Hepatocyte (in vitro differentiated cells): ENCODE measurements at regions not wholly inside any gene's neighbourhood (a gene's known extent, or its start where the extent isn't known, plus 50 kb on each side); places are given as distances from the start of the nearest gene placed in this dataset.

ENCODE experiments used
- CTCF ChIP-seq: fragments of 200-600 bp; sonication (generic); IDR thresholded peaks from 2 replicates; pipeline ENCODE4 v1.5.1; 2016; ENCODE audit warnings: antibody characterized with exemption, mild to moderate bottlenecking; ENCODE audit not compliant: poor library complexity
- EZH2 ChIP-seq: fragments of 200-600 bp; sonication (generic); IDR thresholded peaks from 2 replicates; pipeline ENCODE4 v1.6.1; 2016; ENCODE audit warnings: antibody characterized with exemption, mild to moderate bottlenecking, borderline replicate concordance
- EZH2phosphoT487 ChIP-seq: fragments of 200-600 bp; sonication (generic); IDR thresholded peaks from one replicate; pipeline ENCODE4 v1.6.1; 2018; ENCODE audit warnings: antibody characterized with exemption, mild to moderate bottlenecking, low read depth, moderate library complexity; ENCODE audit not compliant: unreplicated experiment, severe bottlenecking

GRCh38 chr6:27834384-27834783 is 77.8 kb downstream of the OR2B2 start:
- TF ChIP-seq EZH2 = no peak
- TF ChIP-seq CTCF = no peak
- TF ChIP-seq EZH2phosphoT487 = no peak
